HL-60 (cell line): ENCODE measurements at regions not wholly inside any gene's neighbourhood (a gene's known extent, or its start where the extent isn't known, plus 50 kb on each side); places are given as distances from the start of the nearest gene placed in this dataset.

Experiments
- DNase-seq, 2 experiments: peaks; one replicate each; pipeline ENCODE4 v3.0.0-alpha.2; 2010 to 2020; ENCODE audit warnings: low read depth in 1 of 2, low spot score in 1 of 2
- H3K27ac ChIP-seq: fragments of 250-450 bp; sonication (Bioruptor Pico); replicated peaks from 2 replicates; pipeline ENCODE4 v1.5.1; 2020; ENCODE audit warnings: mild to moderate bottlenecking, moderate library complexity
- H3K27me3 ChIP-seq: fragments of 250-450 bp; sonication (Bioruptor Pico); 2 replicates; pipeline ENCODE4 v1.5.1; 2021; ENCODE audit warnings: mild to moderate bottlenecking, moderate library complexity; ENCODE audit not compliant: insufficient read depth, poor library complexity, severe bottlenecking
- H3K4me3 ChIP-seq: replicated peaks from 2 replicates; pipeline ENCODE4 v1.5.1; 2011; ENCODE audit warnings: mild to moderate bottlenecking, control low read depth, low read length; ENCODE audit not compliant: insufficient read depth
- GABPA ChIP-seq: IDR thresholded peaks from 2 replicates; pipeline ENCODE4 v1.6.1; 2012; ENCODE audit warnings: low read depth
- POLR2AphosphoS5 ChIP-seq: IDR thresholded peaks from 2 replicates; pipeline ENCODE4 v1.6.1; 2012; ENCODE audit warnings: low read depth
- SPI1 ChIP-seq: IDR thresholded peaks from 2 replicates; pipeline ENCODE4 v1.6.1; 2012; ENCODE audit warnings: low read depth, mild to moderate bottlenecking, borderline replicate concordance
- TF ChIP-seq, protein P1 (sequence below): IDR thresholded peaks from one replicate; pipeline ENCODE4 v1.5.1; 2011; ENCODE audit warnings: low read length, control low read depth, inconsistent platforms; ENCODE audit not compliant: insufficient read depth
- TF ChIP-seq, protein P2 (sequence below): IDR thresholded peaks from 2 replicates; pipeline ENCODE4 v1.6.1; 2012; ENCODE audit warnings: low read depth; ENCODE audit not compliant: insufficient replicate concordance

DNA sequence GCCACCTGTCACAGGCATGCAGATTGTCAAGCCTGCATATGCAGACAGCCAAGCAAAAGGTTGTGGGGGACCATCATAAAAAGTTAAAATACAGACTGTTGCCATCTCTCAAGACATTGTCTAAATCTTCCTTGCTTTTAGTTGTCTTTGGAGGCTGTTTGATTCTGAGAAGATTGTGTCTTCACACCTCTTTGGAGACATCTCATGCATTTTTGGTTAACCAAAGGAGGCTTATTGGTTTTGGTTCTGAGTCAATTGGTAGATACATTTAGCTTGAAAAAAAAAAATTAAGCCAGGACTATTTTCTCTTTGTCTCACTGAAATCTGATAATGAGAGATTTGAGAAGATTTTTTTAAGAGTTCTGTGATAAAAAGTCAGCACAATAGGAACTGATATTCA is 217.6 kb downstream of the LYPLAL1 start:
- DNase-seq = no peak
- TF ChIP-seq, protein P1, sequence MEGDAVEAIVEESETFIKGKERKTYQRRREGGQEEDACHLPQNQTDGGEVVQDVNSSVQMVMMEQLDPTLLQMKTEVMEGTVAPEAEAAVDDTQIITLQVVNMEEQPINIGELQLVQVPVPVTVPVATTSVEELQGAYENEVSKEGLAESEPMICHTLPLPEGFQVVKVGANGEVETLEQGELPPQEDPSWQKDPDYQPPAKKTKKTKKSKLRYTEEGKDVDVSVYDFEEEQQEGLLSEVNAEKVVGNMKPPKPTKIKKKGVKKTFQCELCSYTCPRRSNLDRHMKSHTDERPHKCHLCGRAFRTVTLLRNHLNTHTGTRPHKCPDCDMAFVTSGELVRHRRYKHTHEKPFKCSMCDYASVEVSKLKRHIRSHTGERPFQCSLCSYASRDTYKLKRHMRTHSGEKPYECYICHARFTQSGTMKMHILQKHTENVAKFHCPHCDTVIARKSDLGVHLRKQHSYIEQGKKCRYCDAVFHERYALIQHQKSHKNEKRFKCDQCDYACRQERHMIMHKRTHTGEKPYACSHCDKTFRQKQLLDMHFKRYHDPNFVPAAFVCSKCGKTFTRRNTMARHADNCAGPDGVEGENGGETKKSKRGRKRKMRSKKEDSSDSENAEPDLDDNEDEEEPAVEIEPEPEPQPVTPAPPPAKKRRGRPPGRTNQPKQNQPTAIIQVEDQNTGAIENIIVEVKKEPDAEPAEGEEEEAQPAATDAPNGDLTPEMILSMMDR = no peak
- TF ChIP-seq POLR2AphosphoS5 = no peak
- TF ChIP-seq SPI1 = no peak
- no peak for TF ChIP-seq GABPA
- TF ChIP-seq, protein P2, sequence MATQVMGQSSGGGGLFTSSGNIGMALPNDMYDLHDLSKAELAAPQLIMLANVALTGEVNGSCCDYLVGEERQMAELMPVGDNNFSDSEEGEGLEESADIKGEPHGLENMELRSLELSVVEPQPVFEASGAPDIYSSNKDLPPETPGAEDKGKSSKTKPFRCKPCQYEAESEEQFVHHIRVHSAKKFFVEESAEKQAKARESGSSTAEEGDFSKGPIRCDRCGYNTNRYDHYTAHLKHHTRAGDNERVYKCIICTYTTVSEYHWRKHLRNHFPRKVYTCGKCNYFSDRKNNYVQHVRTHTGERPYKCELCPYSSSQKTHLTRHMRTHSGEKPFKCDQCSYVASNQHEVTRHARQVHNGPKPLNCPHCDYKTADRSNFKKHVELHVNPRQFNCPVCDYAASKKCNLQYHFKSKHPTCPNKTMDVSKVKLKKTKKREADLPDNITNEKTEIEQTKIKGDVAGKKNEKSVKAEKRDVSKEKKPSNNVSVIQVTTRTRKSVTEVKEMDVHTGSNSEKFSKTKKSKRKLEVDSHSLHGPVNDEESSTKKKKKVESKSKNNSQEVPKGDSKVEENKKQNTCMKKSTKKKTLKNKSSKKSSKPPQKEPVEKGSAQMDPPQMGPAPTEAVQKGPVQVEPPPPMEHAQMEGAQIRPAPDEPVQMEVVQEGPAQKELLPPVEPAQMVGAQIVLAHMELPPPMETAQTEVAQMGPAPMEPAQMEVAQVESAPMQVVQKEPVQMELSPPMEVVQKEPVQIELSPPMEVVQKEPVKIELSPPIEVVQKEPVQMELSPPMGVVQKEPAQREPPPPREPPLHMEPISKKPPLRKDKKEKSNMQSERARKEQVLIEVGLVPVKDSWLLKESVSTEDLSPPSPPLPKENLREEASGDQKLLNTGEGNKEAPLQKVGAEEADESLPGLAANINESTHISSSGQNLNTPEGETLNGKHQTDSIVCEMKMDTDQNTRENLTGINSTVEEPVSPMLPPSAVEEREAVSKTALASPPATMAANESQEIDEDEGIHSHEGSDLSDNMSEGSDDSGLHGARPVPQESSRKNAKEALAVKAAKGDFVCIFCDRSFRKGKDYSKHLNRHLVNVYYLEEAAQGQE = no peak
- H3K4me3 ChIP-seq = no peak overlapping the region
- H3K27me3 ChIP-seq = no peaks in the 10 kb centered on the region
- no peak overlapping the region for H3K27ac ChIP-seq

DNA sequence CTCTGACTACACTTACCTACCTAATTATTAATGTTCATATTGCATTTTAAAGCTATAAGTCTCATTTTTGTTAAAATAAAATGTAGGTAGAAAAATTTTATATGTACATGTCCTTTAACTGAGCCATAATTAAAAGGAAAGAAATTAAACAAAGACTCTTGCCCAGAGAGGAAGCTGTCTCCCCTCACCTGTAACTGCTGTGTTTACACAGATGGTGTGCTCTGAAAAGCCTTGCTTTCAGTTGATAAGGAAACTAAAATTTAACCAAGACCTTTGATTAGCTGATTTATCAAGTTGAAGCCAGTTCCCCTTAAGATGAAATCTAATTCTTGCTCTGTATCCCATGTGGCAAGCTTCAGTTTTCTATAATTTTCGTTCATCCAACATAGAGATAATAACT is 213.5 kb downstream of the LYPLAL1 start:
- Histone ChIP-seq H3K27ac (no peak overlapping the region), H3K27me3 (no peaks in the 10 kb centered on the region), H3K4me3 (no peak overlapping the region)
- no peak for DNase-seq
- no peak for TF ChIP-seq SPI1
- TF ChIP-seq GABPA = no peak
- TF ChIP-seq, protein P1 = no peak
- no peak for TF ChIP-seq POLR2AphosphoS5
- TF ChIP-seq, protein P2 = no peak

DNA sequence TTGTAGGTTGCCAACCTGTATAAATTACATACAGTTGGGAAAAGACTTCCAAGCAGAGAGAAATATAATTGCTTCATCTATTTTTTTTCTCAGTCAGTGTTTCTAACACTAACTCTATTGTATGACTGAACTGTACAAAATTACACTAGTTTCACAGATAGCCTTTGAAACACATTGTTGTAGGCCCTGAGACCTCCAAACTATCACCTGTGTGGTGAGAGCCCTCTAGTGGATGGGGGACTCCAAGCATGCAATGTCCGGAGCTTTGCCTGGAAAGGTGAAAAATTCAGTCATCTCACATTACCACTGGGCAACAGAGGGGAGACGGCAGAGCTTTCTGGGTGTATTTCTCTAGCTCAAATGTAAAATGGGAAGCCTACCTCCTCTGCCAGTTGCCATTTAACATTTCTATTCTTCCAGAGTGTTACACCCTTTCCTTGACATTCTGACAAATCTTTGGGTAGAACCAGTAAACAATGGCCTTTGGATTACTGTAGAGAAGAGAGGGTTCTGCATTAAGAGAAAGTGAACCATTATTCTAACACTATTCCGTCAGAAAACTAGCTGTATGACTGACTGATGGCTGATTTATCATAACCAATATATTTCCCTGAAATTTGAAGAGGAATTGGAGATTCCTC is 212.2 kb downstream of the LYPLAL1 start:
- peak; percentile 1 to 55 for DNase-seq
- TF ChIP-seq, protein P1 = peak; percentile 59
- TF ChIP-seq POLR2AphosphoS5 (no peak), GABPA (no peak), SPI1 (no peak)
- TF ChIP-seq, protein P2 = no peak
- H3K27ac ChIP-seq = no peak overlapping the region
- no peak overlapping the region for H3K4me3 ChIP-seq
- H3K27me3 ChIP-seq = no peaks in the 10 kb centered on the region
